HL-60 (cell line): ENCODE measurements at regions not wholly inside any gene's neighbourhood (a gene's known extent, or its start where the extent isn't known, plus 50 kb on each side); places are given as distances from the start of the nearest gene placed in this dataset.

ENCODE experiments used
- GABPA ChIP-seq: IDR thresholded peaks from 2 replicates; pipeline ENCODE4 v1.6.1; 2012; ENCODE audit warnings: low read depth
- POLR2AphosphoS5 ChIP-seq: IDR thresholded peaks from 2 replicates; pipeline ENCODE4 v1.6.1; 2012; ENCODE audit warnings: low read depth
- SPI1 ChIP-seq: IDR thresholded peaks from 2 replicates; pipeline ENCODE4 v1.6.1; 2012; ENCODE audit warnings: low read depth, mild to moderate bottlenecking, borderline replicate concordance
- TF ChIP-seq, protein P1 (sequence below): IDR thresholded peaks from one replicate; pipeline ENCODE4 v1.5.1; 2011; ENCODE audit warnings: low read length, control low read depth, inconsistent platforms; ENCODE audit not compliant: insufficient read depth
- TF ChIP-seq, protein P2 (sequence below): IDR thresholded peaks from 2 replicates; pipeline ENCODE4 v1.6.1; 2012; ENCODE audit warnings: low read depth; ENCODE audit not compliant: insufficient replicate concordance

DNA sequence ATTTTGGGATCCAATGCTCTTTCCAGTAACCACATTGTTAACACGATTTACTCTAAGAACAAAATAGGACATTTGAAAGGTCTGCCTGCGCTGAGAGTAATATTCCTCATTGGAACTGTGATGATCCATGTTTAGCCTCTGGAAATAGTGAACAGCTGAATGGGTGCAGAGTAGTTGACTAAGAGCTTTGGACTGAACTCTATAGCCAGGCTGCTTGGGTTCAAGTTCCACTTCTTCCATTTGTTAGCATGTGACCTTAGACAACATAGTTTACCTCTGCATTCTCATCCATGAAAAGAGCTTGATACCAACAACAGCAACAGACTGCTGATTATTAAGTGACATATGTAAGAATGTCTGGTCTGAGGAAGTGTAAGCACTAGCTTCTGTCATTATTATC is 128.3 kb upstream of the MMADHC start:
- TF ChIP-seq, protein P1, sequence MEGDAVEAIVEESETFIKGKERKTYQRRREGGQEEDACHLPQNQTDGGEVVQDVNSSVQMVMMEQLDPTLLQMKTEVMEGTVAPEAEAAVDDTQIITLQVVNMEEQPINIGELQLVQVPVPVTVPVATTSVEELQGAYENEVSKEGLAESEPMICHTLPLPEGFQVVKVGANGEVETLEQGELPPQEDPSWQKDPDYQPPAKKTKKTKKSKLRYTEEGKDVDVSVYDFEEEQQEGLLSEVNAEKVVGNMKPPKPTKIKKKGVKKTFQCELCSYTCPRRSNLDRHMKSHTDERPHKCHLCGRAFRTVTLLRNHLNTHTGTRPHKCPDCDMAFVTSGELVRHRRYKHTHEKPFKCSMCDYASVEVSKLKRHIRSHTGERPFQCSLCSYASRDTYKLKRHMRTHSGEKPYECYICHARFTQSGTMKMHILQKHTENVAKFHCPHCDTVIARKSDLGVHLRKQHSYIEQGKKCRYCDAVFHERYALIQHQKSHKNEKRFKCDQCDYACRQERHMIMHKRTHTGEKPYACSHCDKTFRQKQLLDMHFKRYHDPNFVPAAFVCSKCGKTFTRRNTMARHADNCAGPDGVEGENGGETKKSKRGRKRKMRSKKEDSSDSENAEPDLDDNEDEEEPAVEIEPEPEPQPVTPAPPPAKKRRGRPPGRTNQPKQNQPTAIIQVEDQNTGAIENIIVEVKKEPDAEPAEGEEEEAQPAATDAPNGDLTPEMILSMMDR = no peak
- TF ChIP-seq GABPA (no peak), POLR2AphosphoS5 (no peak), SPI1 (no peak)
- TF ChIP-seq, protein P2, sequence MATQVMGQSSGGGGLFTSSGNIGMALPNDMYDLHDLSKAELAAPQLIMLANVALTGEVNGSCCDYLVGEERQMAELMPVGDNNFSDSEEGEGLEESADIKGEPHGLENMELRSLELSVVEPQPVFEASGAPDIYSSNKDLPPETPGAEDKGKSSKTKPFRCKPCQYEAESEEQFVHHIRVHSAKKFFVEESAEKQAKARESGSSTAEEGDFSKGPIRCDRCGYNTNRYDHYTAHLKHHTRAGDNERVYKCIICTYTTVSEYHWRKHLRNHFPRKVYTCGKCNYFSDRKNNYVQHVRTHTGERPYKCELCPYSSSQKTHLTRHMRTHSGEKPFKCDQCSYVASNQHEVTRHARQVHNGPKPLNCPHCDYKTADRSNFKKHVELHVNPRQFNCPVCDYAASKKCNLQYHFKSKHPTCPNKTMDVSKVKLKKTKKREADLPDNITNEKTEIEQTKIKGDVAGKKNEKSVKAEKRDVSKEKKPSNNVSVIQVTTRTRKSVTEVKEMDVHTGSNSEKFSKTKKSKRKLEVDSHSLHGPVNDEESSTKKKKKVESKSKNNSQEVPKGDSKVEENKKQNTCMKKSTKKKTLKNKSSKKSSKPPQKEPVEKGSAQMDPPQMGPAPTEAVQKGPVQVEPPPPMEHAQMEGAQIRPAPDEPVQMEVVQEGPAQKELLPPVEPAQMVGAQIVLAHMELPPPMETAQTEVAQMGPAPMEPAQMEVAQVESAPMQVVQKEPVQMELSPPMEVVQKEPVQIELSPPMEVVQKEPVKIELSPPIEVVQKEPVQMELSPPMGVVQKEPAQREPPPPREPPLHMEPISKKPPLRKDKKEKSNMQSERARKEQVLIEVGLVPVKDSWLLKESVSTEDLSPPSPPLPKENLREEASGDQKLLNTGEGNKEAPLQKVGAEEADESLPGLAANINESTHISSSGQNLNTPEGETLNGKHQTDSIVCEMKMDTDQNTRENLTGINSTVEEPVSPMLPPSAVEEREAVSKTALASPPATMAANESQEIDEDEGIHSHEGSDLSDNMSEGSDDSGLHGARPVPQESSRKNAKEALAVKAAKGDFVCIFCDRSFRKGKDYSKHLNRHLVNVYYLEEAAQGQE = no peak
